H9 (cell line): ENCODE measurements at regions not wholly inside any gene's neighbourhood (a gene's known extent, or its start where the extent isn't known, plus 50 kb on each side); places are given as distances from the start of the nearest gene placed in this dataset.

ENCODE experiments used
- DNase-seq: peaks from one replicate; pipeline ENCODE4 v3.0.0-alpha.2; 2017
- H2AFZ ChIP-seq: one replicate; pipeline ENCODE4 v1.6.1; 2013; ENCODE audit warnings: mild to moderate bottlenecking, low read length, control low read depth, moderate library complexity
- H2AK5ac ChIP-seq: 2 replicates; pipeline ENCODE4 v1.6.1; 2013; ENCODE audit warnings: low read length, control low read depth, mixed read lengths; ENCODE audit not compliant: insufficient read length
- H2BK120ac ChIP-seq: one replicate; pipeline ENCODE4 v1.6.1; 2013; ENCODE audit warnings: low read depth, mild to moderate bottlenecking, low read length, control low read depth, inconsistent platforms; ENCODE audit not compliant: poor library complexity, severe bottlenecking
- H2BK12ac ChIP-seq: 2 replicates; pipeline ENCODE4 v1.6.1; 2013; ENCODE audit warnings: low read length, control low read depth, mixed read lengths, low read depth; ENCODE audit not compliant: insufficient read length
- H2BK15ac ChIP-seq: 2 replicates; pipeline ENCODE4 v1.6.1; 2013; ENCODE audit warnings: low read depth, low read length, control low read depth
- H2BK20ac ChIP-seq: one replicate; pipeline ENCODE4 v1.6.1; 2013; ENCODE audit warnings: low read depth, mild to moderate bottlenecking, low read length, control low read depth, inconsistent platforms; ENCODE audit not compliant: poor library complexity, severe bottlenecking
- H2BK5ac ChIP-seq: 2 replicates; pipeline ENCODE4 v1.6.1; 2013; ENCODE audit warnings: low read length, control low read depth, mixed read lengths; ENCODE audit not compliant: insufficient read length
- H3K14ac ChIP-seq: 2 replicates; pipeline ENCODE4 v1.6.1; 2013; ENCODE audit warnings: low read length, control low read depth; ENCODE audit not compliant: insufficient read depth
- H3K18ac ChIP-seq: 2 replicates; pipeline ENCODE4 v1.6.1; 2013; ENCODE audit warnings: low read depth, mild to moderate bottlenecking, mixed read lengths, low read length, control low read depth; ENCODE audit not compliant: insufficient read length
- H3K23ac ChIP-seq: 2 replicates; pipeline ENCODE4 v1.6.1; 2013; ENCODE audit warnings: low read length, control low read depth, mixed read lengths, low read depth; ENCODE audit not compliant: insufficient read length
- H3K23me2 ChIP-seq: 2 replicates; pipeline ENCODE4 v1.6.1; 2013; ENCODE audit warnings: low read depth, mild to moderate bottlenecking, mixed read lengths, low read length, control low read depth; ENCODE audit not compliant: insufficient read length, poor library complexity, severe bottlenecking
- H3K27ac ChIP-seq: 2 replicates; pipeline ENCODE4 v1.5.1; 2013; ENCODE audit warnings: low read length, control low read depth, mixed read lengths, low read depth; ENCODE audit not compliant: insufficient read length
- H3K27me3 ChIP-seq: 2 replicates; pipeline ENCODE4 v1.6.1; 2013; ENCODE audit warnings: low read length, control low read depth, inconsistent platforms; ENCODE audit not compliant: insufficient read depth
- H3K4ac ChIP-seq: 2 replicates; pipeline ENCODE4 v1.6.1; 2013; ENCODE audit warnings: low read depth, mild to moderate bottlenecking, control low read depth, inconsistent platforms, low read length, moderate library complexity
- H3K4me1 ChIP-seq: 2 replicates; pipeline ENCODE4 v1.6.1; 2013; ENCODE audit warnings: low read length, control low read depth, inconsistent platforms; ENCODE audit not compliant: insufficient read depth
- H3K4me2 ChIP-seq: 2 replicates; pipeline ENCODE4 v1.6.1; 2013; ENCODE audit warnings: low read length, control low read depth, mixed read lengths; ENCODE audit not compliant: insufficient read length, insufficient read depth
- H3K56ac ChIP-seq: 2 replicates; pipeline ENCODE4 v1.6.1; 2013; ENCODE audit warnings: low read depth, mild to moderate bottlenecking, mixed read lengths, low read length, control low read depth; ENCODE audit not compliant: insufficient read length
- H3K79me1 ChIP-seq: 2 replicates; pipeline ENCODE4 v1.6.1; 2013; ENCODE audit warnings: low read depth, mild to moderate bottlenecking, moderate library complexity, low read length, control low read depth, inconsistent platforms; ENCODE audit not compliant: insufficient read depth, poor library complexity, severe bottlenecking
- H3K79me2 ChIP-seq: 2 replicates; pipeline ENCODE4 v1.6.1; 2013; ENCODE audit warnings: low read length, control low read depth, inconsistent platforms; ENCODE audit not compliant: insufficient read depth
- H3K9ac ChIP-seq: 2 replicates; pipeline ENCODE4 v1.6.1; 2013; ENCODE audit warnings: low read length, control low read depth, mixed read lengths; ENCODE audit not compliant: insufficient read length; ENCODE audit errors: extremely low read depth
- H3K9me3 ChIP-seq: one replicate; pipeline ENCODE4 v1.6.1; 2013; ENCODE audit warnings: low read depth, low read length, inconsistent platforms; ENCODE audit not compliant: control insufficient read depth
- H3T11ph ChIP-seq: one replicate; pipeline ENCODE4 v1.6.1; 2013; ENCODE audit warnings: mild to moderate bottlenecking, low read length, control low read depth, inconsistent platforms
- H4K20me1 ChIP-seq: one replicate; pipeline ENCODE4 v1.6.1; 2013; ENCODE audit not compliant: control insufficient read depth, insufficient read length, insufficient read depth
- H4K5ac ChIP-seq: 2 replicates; pipeline ENCODE4 v1.6.1; 2013; ENCODE audit warnings: low read depth, mild to moderate bottlenecking, mixed read lengths, low read length, control low read depth; ENCODE audit not compliant: insufficient read length
- H4K8ac ChIP-seq: replicated peaks from 2 replicates; pipeline ENCODE4 v1.6.1; 2013; ENCODE audit warnings: low read length, control low read depth, mixed read lengths, low read depth; ENCODE audit not compliant: insufficient read length
- H4K91ac ChIP-seq: 2 replicates; pipeline ENCODE4 v1.6.1; 2013; ENCODE audit warnings: low read depth, mild to moderate bottlenecking, moderate library complexity, mixed read lengths, low read length, control low read depth; ENCODE audit not compliant: insufficient read length
- H3K27ac Mint-ChIP-seq, 3 experiments: 2 replicates in 2 of 3; 3 replicates in 1 of 3; pipeline ENCODE4 v1.8.0; 2020 to 2021; ENCODE audit warnings: mixed read lengths in 3 of 3, mild to moderate bottlenecking in 1 of 3, moderate library complexity in 1 of 3
- H3K27me3 Mint-ChIP-seq: 2 replicates; pipeline ENCODE4 v1.8.0; 2021; ENCODE audit warnings: low read depth, mild to moderate bottlenecking, moderate library complexity, mixed read lengths
- H3K36me3 Mint-ChIP-seq, 3 experiments: 2 replicates in 2 of 3; 3 replicates in 1 of 3; pipeline ENCODE4 v1.8.0; 2020 to 2021; ENCODE audit warnings: low read depth in 3 of 3, mixed read lengths in 3 of 3; ENCODE audit not compliant: insufficient read depth in 1 of 3
- H3K4me1 Mint-ChIP-seq, 2 experiments: 2 replicates each; pipeline ENCODE4 v1.8.0; 2020; ENCODE audit warnings: mixed read lengths in 2 of 2
- H3K4me3 Mint-ChIP-seq, 2 experiments: 2 replicates in 1 of 2; 3 replicates in 1 of 2; pipeline ENCODE4 v1.8.0; 2020 to 2021; ENCODE audit warnings: mild to moderate bottlenecking in 2 of 2, mixed read lengths in 2 of 2, moderate library complexity in 1 of 2
- H3K9me3 Mint-ChIP-seq, 2 experiments: 2 replicates in 1 of 2; 3 replicates in 1 of 2; pipeline ENCODE4 v1.8.0; 2020; ENCODE audit warnings: mild to moderate bottlenecking in 2 of 2, mixed read lengths in 2 of 2, moderate library complexity in 1 of 2
- CTCF ChIP-seq: fragments of 200-600 bp; sonication (generic); conservative IDR thresholded peaks from 3 replicates; pipeline ENCODE4 v1.8.0; 2021; ENCODE audit warnings: antibody characterized with exemption, mild to moderate bottlenecking
- WGBS: extraction: QIAGEN DNeasy Blood & Tissue Kit; methylation state at CpG from one replicate; pipeline ENCODE4 v1.1.7; 2013; ENCODE audit warnings: missing lambda C conversion rate, low lambda C conversion rate, mixed read lengths; ENCODE audit not compliant: insufficient read length; ENCODE audit errors: extremely low coverage; 5-methylcytosine and 5-hydroxymethylcytosine counted together

DNA sequence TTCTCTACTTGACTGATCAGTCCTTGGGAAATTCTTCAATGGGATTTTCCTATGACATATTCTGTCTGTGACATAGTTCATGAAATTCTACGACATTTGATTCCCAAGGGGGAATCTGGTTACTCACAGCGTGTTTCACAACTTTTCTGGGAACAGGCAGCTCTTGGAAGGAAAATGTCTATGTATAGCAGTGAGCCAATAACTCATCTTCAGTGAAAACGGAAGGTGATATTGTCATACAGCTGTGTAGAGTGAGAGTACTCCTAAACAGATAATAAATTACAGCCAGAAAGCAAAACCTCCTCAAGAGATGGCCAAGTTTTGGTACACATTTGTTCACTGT lies 91.4 kb downstream of the C9orf152 start:
- Histone ChIP-seq H3K4ac (no peak overlapping the region), H3K9me3 (no peaks in the 10 kb centered on the region), H3K23ac (no peak overlapping the region), H2BK5ac (no peak overlapping the region), H3K56ac (no peak overlapping the region), H3K4me2 (no peak overlapping the region), H3T11ph (no peak overlapping the region), H2AFZ (no peak overlapping the region), H3K9ac (no peak overlapping the region), H4K91ac (no peak overlapping the region), H2BK12ac (no peak overlapping the region), H3K4me1 (peaks cover 12% of the 10 kb centered on the region), H2BK15ac (no peak overlapping the region), H4K20me1 (no peaks in the 10 kb centered on the region), H3K23me2 (no peaks in the 10 kb centered on the region), H3K27me3 (no peaks in the 10 kb centered on the region), H3K14ac (no peak overlapping the region), H2BK120ac (no peak overlapping the region), H3K79me1 (no peaks in the 10 kb centered on the region), H2BK20ac (no peak overlapping the region), H3K18ac (no peak overlapping the region), H4K8ac (no peak overlapping the region), H2AK5ac (no peak overlapping the region), H4K5ac (no peak overlapping the region), H3K79me2 (no peaks in the 10 kb centered on the region; the same call in 1 of the 2 replicates), H3K27ac (no peak overlapping the region)
- no peaks in the 10 kb centered on the region for H3K27me3 Mint-ChIP-seq
- TF ChIP-seq CTCF: no peak
- peaks cover 40 to 44% of the 10 kb centered on the region in 2 experiments for H3K4me1 Mint-ChIP-seq
- H3K27ac Mint-ChIP-seq: 0 out of 7 replicates have a peak overlapping the region, but pooled peaks of 1 of the 3 experiments have one; percentile 35
- no peak overlapping the region for H3K4me3 Mint-ChIP-seq
- no CpG with 5 or more reads among the region's 3 CpGs for WGBS
- H3K36me3 Mint-ChIP-seq: no peaks in the 10 kb centered on the region; a peak in 1 of 7 replicates
- no peaks in the 10 kb centered on the region for H3K9me3 Mint-ChIP-seq
- no peak for DNase-seq
